SK-N-SH (cell line): ENCODE measurements at regions not wholly inside any gene's neighbourhood (a gene's known extent, or its start where the extent isn't known, plus 50 kb on each side); places are given as distances from the start of the nearest gene placed in this dataset.

ENCODE experiments used
- CTCF ChIA-PET: fragments of 300-600, 350-600 bp; formaldehyde crosslinking; extraction: SDS; loops from one replicate; lab custom pipeline; 2021; lab: Yijun Ruan, JAX
- POLR2A ChIA-PET: fragments of 350-600 bp; sonication (Branson Sonifier 250); formaldehyde crosslinking; extraction: SDS; loops from one replicate; lab custom pipeline; 2020; ENCODE audit warnings: antibody characterized with exemption, inconsistent platforms; lab: Yijun Ruan, JAX
- DNase-seq: peaks from one replicate; pipeline ENCODE4 v3.0.0; 2012
- H2AFZ ChIP-seq: fragments of 200-600 bp; sonication (generic); 2 replicates; pipeline ENCODE4 v1.8.1; 2016; ENCODE audit warnings: antibody characterized with exemption, mild to moderate bottlenecking, low read depth
- H3F3A ChIP-seq: fragments of 200-600 bp; sonication (generic); replicated peaks from 2 replicates; pipeline ENCODE3; 2016; ENCODE audit warnings: antibody characterized with exemption, mild to moderate bottlenecking; ENCODE audit not compliant: insufficient read depth
- H3K27ac ChIP-seq, 2 experiments: fragments of 200-500 bp in 1 of 2; fragments of 200-600 bp in 1 of 2; sonication (Bioruptor generic) in 1 of 2; sonication (generic), shearing (Covaris generic) in 1 of 2; 2 replicates each; pipeline versions ENCODE4 v1.5.1 to v1.6.1; 2014 to 2016; ENCODE audit warnings: low read depth in 2 of 2, inconsistent platforms in 1 of 2, low read length in 1 of 2, mild to moderate bottlenecking in 1 of 2, mixed read lengths in 1 of 2
- H3K27me3 ChIP-seq: fragments of 200-600 bp; sonication (generic), shearing (Covaris generic); 2 replicates; pipeline ENCODE4 v1.6.1; 2016; ENCODE audit warnings: mixed run types; ENCODE audit not compliant: insufficient read depth
- H3K36me3 ChIP-seq, 2 experiments: fragments of 200-500 bp in 1 of 2; fragments of 200-600 bp in 1 of 2; sonication (Bioruptor generic) in 1 of 2; sonication (generic) in 1 of 2; replicated peaks in 1 of 2; 2 replicates each; pipeline versions ENCODE3 to v1.5.1; 2014 to 2016; ENCODE audit warnings: low read length in 1 of 2, mild to moderate bottlenecking in 1 of 2; ENCODE audit not compliant: insufficient read depth in 2 of 2, control insufficient read depth in 1 of 2
- H3K4me1 ChIP-seq, 2 experiments: fragments of 200-500 bp in 1 of 2; fragments of 200-600 bp in 1 of 2; sonication (Bioruptor generic) in 1 of 2; sonication (generic), shearing (Covaris generic) in 1 of 2; 2 replicates each; pipeline versions ENCODE4 v1.5.1 to v1.6.1; 2014 to 2016; ENCODE audit warnings: low read depth in 1 of 2, low read length in 1 of 2, mixed run types in 1 of 2; ENCODE audit not compliant: insufficient read depth in 2 of 2, control insufficient read depth in 1 of 2
- H3K4me2 ChIP-seq: fragments of 200-600 bp; sonication (generic), shearing (Covaris generic); 2 replicates; pipeline ENCODE4 v1.6.1; 2017; ENCODE audit warnings: mixed run types
- H3K4me3 ChIP-seq, 2 experiments: fragments of 200-500 bp in 1 of 2; fragments of 200-600 bp in 1 of 2; sonication (Bioruptor generic) in 1 of 2; sonication (generic), shearing (Covaris generic) in 1 of 2; 2 replicates each; pipeline versions ENCODE4 v1.5.1 to v1.8.1; 2014 to 2016; ENCODE audit warnings: low read depth in 2 of 2, inconsistent platforms in 1 of 2, low read length in 1 of 2, mild to moderate bottlenecking in 1 of 2, mixed read lengths in 1 of 2, moderate library complexity in 1 of 2
- H3K79me2 ChIP-seq: fragments of 200-600 bp; sonication (generic); 2 replicates; pipeline ENCODE4 v1.8.1; 2017; ENCODE audit warnings: mild to moderate bottlenecking; ENCODE audit not compliant: insufficient read depth
- H3K9ac ChIP-seq: fragments of 200-600 bp; sonication (generic); 2 replicates; pipeline ENCODE4 v1.6.1; 2017; ENCODE audit warnings: mixed run types
- H3K9me2 ChIP-seq: fragments of 200-600 bp; sonication (generic); 2 replicates; pipeline ENCODE4 v1.6.1; 2017; ENCODE audit warnings: mixed run types
- H3K9me3 ChIP-seq: fragments of 200-600 bp; sonication (generic); 2 replicates; pipeline ENCODE4 v1.6.1; 2017; ENCODE audit warnings: mixed run types, mild to moderate bottlenecking, moderate library complexity
- H4K20me1 ChIP-seq: fragments of 200-600 bp; sonication (generic); 2 replicates; pipeline ENCODE4 v1.6.1; 2017; ENCODE audit warnings: mild to moderate bottlenecking, mixed run types; ENCODE audit not compliant: insufficient read depth
- CHD2 ChIP-seq: fragments of 150-350 bp; IDR thresholded peaks from 2 replicates; pipeline ENCODE4 v1.6.1; 2018; ENCODE audit warnings: low read length; ENCODE audit not compliant: partially characterized antibody
- EP300 ChIP-seq, 2 experiments: IDR thresholded peaks; 2 replicates each; pipeline versions ENCODE4 v1.4.0 to v1.6.1; 2012; ENCODE audit warnings: borderline replicate concordance in 1 of 2, low read depth in 1 of 2, low read length in 1 of 2
- FOSL2 ChIP-seq: IDR thresholded peaks from 2 replicates; pipeline ENCODE4 v1.4.0; 2012; ENCODE audit warnings: low read depth, mild to moderate bottlenecking, moderate library complexity, borderline replicate concordance
- FOXJ3 ChIP-seq: sonication (generic); formaldehyde crosslinking; IDR thresholded peaks from 2 replicates; pipeline ENCODE4 v1.5.1; 2020; ENCODE audit warnings: mild to moderate bottlenecking, missing genetic modification reagents
- JUND ChIP-seq: IDR thresholded peaks from 2 replicates; pipeline ENCODE4 v1.4.0; 2012
- MEF2A ChIP-seq: IDR thresholded peaks from 2 replicates; pipeline ENCODE4 v1.4.0; 2012; ENCODE audit warnings: low read depth, borderline replicate concordance
- NRF1 ChIP-seq: IDR thresholded peaks from 2 replicates; pipeline ENCODE4 v1.6.1; 2012; ENCODE audit warnings: low read depth, mild to moderate bottlenecking, low read length
- POLR2AphosphoS5 ChIP-seq: IDR thresholded peaks from 2 replicates; pipeline ENCODE4 v1.6.1; 2012; ENCODE audit warnings: low read depth, low read length
- RXRA ChIP-seq: IDR thresholded peaks from 2 replicates; pipeline ENCODE4 v1.4.0; 2012; ENCODE audit warnings: low read depth, mild to moderate bottlenecking, borderline replicate concordance
- TCF12 ChIP-seq: IDR thresholded peaks from 2 replicates; pipeline ENCODE4 v1.4.0; 2012
- YY1 ChIP-seq: IDR thresholded peaks from 2 replicates; pipeline ENCODE4 v1.4.0; 2012; ENCODE audit warnings: low read depth, mild to moderate bottlenecking
- WGBS: methylation state at CpG from one replicate; pipeline ENCODE4 v1.1.6; 2017; ENCODE audit warnings: low lambda C conversion rate; 5-methylcytosine and 5-hydroxymethylcytosine counted together
- TF ChIP-seq, protein P1 (sequence below): IDR thresholded peaks from 2 replicates; pipeline ENCODE4 v1.6.1; 2012; ENCODE audit warnings: mild to moderate bottlenecking, low read depth, low read length, moderate library complexity
- TF ChIP-seq, protein P2 (sequence below): IDR thresholded peaks from 2 replicates; pipeline ENCODE4 v1.4.0; 2012; ENCODE audit warnings: low read depth, borderline replicate concordance
- TF ChIP-seq, protein P3 (sequence below): fragments of 150-350 bp; IDR thresholded peaks from 2 replicates; pipeline ENCODE4 v1.6.1; 2016; ENCODE audit warnings: mild to moderate bottlenecking, low read depth, low read length
- TF ChIP-seq, protein P4 (sequence below): fragments of 200-600 bp; sonication (generic); IDR thresholded peaks from 2 replicates; pipeline ENCODE4 v1.6.1; 2017; ENCODE audit warnings: antibody characterized with exemption, mild to moderate bottlenecking, moderate library complexity
- TF ChIP-seq, protein P5 (sequence below): IDR thresholded peaks from 2 replicates; pipeline ENCODE4; 2012

DNA sequence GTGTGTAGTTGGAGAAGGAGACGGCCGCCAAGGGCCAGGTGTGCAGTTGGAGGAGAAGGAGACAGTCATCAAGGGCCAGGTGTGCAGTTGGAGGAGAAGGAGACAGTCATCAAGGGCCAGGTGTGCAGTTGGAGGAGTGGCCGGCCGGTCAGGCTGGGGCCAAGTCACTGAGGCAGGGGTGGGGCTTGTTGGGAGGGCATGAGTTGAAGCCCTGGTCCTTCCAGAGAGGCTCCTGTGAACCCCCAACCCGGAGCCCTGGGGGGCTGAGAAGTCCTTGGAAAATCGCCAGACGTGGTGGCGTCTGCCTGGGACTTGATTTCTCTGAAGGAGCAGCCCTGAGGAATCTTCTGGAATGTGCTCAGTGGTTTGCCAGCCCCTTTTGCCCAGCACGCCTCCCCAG is 1320.5 kb downstream of the BRD1 start (continued):
- TF ChIP-seq, protein P1, sequence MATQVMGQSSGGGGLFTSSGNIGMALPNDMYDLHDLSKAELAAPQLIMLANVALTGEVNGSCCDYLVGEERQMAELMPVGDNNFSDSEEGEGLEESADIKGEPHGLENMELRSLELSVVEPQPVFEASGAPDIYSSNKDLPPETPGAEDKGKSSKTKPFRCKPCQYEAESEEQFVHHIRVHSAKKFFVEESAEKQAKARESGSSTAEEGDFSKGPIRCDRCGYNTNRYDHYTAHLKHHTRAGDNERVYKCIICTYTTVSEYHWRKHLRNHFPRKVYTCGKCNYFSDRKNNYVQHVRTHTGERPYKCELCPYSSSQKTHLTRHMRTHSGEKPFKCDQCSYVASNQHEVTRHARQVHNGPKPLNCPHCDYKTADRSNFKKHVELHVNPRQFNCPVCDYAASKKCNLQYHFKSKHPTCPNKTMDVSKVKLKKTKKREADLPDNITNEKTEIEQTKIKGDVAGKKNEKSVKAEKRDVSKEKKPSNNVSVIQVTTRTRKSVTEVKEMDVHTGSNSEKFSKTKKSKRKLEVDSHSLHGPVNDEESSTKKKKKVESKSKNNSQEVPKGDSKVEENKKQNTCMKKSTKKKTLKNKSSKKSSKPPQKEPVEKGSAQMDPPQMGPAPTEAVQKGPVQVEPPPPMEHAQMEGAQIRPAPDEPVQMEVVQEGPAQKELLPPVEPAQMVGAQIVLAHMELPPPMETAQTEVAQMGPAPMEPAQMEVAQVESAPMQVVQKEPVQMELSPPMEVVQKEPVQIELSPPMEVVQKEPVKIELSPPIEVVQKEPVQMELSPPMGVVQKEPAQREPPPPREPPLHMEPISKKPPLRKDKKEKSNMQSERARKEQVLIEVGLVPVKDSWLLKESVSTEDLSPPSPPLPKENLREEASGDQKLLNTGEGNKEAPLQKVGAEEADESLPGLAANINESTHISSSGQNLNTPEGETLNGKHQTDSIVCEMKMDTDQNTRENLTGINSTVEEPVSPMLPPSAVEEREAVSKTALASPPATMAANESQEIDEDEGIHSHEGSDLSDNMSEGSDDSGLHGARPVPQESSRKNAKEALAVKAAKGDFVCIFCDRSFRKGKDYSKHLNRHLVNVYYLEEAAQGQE, result no peak
- TF ChIP-seq FOSL2, result no peak
- no peak for TF ChIP-seq NRF1
- no peak for TF ChIP-seq YY1

DNA sequence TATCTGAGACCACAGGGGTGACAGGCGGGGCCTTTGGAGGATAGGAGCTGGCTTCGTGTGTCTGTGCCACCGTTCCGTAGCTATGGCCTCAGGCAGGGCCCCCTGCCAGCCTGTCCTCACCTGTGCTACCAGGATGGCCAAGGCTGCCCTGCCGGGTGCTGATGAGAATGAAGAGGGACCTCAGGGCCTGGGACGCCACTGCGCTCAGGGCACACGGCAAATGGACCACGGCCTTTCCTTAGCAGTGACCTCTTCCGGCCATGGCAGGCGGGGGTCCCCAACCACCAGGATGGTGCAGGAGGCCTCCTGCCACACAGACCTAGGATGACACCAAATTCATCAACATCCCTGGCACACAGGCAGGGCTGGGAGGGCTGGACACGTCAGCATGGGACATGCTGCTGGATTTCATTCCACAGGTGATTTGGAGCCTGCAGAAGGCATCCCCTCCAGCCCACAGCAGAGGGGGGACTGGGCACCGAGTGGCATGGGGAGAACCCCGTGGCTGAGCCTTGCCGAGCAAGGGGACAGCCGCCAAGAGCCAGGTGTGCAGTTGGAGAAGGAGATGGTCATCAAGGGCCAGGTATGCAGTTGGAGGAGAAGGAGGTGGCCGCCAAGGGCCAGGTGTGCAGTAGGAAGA is 1321.0 kb downstream of the BRD1 start:
- Histone ChIP-seq H3F3A (no peaks in the 10 kb centered on the region), H3K9ac (no peak overlapping the region), H3K36me3 (no peaks in the 10 kb centered on the region), H3K27me3 (peaks cover 15% of the 10 kb centered on the region; the same call in 1 of the 2 replicates), H3K27ac (no peak overlapping the region), H3K4me3 (no peak overlapping the region), H3K79me2 (no peaks in the 10 kb centered on the region), H2AFZ (no peak overlapping the region), H3K9me2 (no peaks in the 10 kb centered on the region), H4K20me1 (no peaks in the 10 kb centered on the region), H3K9me3 (no peaks in the 10 kb centered on the region), H3K4me1 (no peaks in the 10 kb centered on the region), H3K4me2 (no peak overlapping the region)
- WGBS, result 41% methylated on average over 11 of the region's 17 CpGs
- DNase-seq, result no peak
- CTCF ChIA-PET, result no interaction called here
- no peak for TF ChIP-seq TCF12
- TF ChIP-seq POLR2AphosphoS5, result no peak
- TF ChIP-seq, protein P2, sequence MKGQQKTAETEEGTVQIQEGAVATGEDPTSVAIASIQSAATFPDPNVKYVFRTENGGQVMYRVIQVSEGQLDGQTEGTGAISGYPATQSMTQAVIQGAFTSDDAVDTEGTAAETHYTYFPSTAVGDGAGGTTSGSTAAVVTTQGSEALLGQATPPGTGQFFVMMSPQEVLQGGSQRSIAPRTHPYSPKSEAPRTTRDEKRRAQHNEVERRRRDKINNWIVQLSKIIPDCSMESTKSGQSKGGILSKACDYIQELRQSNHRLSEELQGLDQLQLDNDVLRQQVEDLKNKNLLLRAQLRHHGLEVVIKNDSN, result no peak
- TF ChIP-seq, protein P3, sequence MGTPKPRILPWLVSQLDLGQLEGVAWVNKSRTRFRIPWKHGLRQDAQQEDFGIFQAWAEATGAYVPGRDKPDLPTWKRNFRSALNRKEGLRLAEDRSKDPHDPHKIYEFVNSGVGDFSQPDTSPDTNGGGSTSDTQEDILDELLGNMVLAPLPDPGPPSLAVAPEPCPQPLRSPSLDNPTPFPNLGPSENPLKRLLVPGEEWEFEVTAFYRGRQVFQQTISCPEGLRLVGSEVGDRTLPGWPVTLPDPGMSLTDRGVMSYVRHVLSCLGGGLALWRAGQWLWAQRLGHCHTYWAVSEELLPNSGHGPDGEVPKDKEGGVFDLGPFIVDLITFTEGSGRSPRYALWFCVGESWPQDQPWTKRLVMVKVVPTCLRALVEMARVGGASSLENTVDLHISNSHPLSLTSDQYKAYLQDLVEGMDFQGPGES, result no peak
- no peak for TF ChIP-seq MEF2A
- no peak for TF ChIP-seq JUND
- TF ChIP-seq, protein P4, sequence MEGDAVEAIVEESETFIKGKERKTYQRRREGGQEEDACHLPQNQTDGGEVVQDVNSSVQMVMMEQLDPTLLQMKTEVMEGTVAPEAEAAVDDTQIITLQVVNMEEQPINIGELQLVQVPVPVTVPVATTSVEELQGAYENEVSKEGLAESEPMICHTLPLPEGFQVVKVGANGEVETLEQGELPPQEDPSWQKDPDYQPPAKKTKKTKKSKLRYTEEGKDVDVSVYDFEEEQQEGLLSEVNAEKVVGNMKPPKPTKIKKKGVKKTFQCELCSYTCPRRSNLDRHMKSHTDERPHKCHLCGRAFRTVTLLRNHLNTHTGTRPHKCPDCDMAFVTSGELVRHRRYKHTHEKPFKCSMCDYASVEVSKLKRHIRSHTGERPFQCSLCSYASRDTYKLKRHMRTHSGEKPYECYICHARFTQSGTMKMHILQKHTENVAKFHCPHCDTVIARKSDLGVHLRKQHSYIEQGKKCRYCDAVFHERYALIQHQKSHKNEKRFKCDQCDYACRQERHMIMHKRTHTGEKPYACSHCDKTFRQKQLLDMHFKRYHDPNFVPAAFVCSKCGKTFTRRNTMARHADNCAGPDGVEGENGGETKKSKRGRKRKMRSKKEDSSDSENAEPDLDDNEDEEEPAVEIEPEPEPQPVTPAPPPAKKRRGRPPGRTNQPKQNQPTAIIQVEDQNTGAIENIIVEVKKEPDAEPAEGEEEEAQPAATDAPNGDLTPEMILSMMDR, result no peak
- TF ChIP-seq, protein P5, sequence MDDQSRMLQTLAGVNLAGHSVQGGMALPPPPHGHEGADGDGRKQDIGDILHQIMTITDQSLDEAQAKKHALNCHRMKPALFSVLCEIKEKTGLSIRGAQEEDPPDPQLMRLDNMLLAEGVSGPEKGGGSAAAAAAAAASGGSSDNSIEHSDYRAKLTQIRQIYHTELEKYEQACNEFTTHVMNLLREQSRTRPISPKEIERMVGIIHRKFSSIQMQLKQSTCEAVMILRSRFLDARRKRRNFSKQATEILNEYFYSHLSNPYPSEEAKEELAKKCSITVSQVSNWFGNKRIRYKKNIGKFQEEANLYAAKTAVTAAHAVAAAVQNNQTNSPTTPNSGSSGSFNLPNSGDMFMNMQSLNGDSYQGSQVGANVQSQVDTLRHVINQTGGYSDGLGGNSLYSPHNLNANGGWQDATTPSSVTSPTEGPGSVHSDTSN, result no peak
- TF ChIP-seq YY1, result no peak
- TF ChIP-seq EP300 (IDR thresholded peaks at IDR 0.05; ENCODE audit: borderline replicate concordance in 1 of 2, low read depth in 1 of 2, low read length in 1 of 2), result no peak
- no peak for TF ChIP-seq RXRA
- TF ChIP-seq FOXJ3, result no peak
- TF ChIP-seq CHD2, result no peak
- POLR2A ChIA-PET, result no interaction called here
